SK-N-SH (cell line): ENCODE measurements at regions not wholly inside any gene's neighbourhood (a gene's known extent, or its start where the extent isn't known, plus 50 kb on each side); places are given as distances from the start of the nearest gene placed in this dataset.

Experiments
- GABPA ChIP-seq: IDR thresholded peaks from 2 replicates; pipeline ENCODE4 v1.4.0; 2012; ENCODE audit warnings: low read depth, mild to moderate bottlenecking
- POLR2AphosphoS5 ChIP-seq: IDR thresholded peaks from 2 replicates; pipeline ENCODE4 v1.6.1; 2012; ENCODE audit warnings: low read depth, low read length
- RFX5 ChIP-seq: IDR thresholded peaks from 2 replicates; pipeline ENCODE4 v1.6.1; 2012; ENCODE audit warnings: mild to moderate bottlenecking, improper control_type of control experiment, low read length
- TAF1 ChIP-seq: IDR thresholded peaks from 2 replicates; pipeline ENCODE4 v1.6.1; 2012; ENCODE audit warnings: low read depth, mild to moderate bottlenecking, low read length, moderate library complexity, borderline replicate concordance
- TEAD4 ChIP-seq: IDR thresholded peaks from 2 replicates; pipeline ENCODE4 v1.4.0; 2012; ENCODE audit warnings: mild to moderate bottlenecking, borderline replicate concordance; ENCODE audit not compliant: insufficient read depth
- TF ChIP-seq, protein P1 (sequence below): fragments of 200-600 bp; sonication (generic); IDR thresholded peaks from 2 replicates; pipeline ENCODE4 v1.6.1; 2017; ENCODE audit warnings: antibody characterized with exemption, mild to moderate bottlenecking, moderate library complexity

DNA sequence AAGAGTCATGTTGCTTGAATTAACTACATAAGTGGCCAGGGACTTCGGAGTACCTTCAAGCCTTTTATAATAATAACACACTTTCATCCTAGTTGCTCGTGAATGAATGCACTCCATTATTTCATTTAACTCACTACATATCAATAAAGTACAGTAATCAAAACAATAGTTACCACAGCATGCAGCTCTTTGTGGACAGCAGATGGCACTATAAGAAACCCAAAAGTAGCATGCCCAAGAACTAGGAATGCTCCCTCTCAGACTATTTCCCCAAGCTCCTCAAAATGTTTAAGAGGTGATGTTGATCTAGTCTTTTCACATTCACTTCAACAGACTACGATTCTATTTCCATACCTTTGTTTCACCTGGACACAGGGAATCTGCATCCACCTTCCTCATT, 500.8 kb upstream of the DIAPH2 start:
- TF ChIP-seq POLR2AphosphoS5 (no peak), TAF1 (no peak), TEAD4 (no peak), GABPA (no peak), RFX5 (no peak)
- TF ChIP-seq, protein P1, sequence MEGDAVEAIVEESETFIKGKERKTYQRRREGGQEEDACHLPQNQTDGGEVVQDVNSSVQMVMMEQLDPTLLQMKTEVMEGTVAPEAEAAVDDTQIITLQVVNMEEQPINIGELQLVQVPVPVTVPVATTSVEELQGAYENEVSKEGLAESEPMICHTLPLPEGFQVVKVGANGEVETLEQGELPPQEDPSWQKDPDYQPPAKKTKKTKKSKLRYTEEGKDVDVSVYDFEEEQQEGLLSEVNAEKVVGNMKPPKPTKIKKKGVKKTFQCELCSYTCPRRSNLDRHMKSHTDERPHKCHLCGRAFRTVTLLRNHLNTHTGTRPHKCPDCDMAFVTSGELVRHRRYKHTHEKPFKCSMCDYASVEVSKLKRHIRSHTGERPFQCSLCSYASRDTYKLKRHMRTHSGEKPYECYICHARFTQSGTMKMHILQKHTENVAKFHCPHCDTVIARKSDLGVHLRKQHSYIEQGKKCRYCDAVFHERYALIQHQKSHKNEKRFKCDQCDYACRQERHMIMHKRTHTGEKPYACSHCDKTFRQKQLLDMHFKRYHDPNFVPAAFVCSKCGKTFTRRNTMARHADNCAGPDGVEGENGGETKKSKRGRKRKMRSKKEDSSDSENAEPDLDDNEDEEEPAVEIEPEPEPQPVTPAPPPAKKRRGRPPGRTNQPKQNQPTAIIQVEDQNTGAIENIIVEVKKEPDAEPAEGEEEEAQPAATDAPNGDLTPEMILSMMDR: peak; percentile 58
